SK-N-SH (cell line): ENCODE measurements at regions not wholly inside any gene's neighbourhood (a gene's known extent, or its start where the extent isn't known, plus 50 kb on each side); places are given as distances from the start of the nearest gene placed in this dataset.

Experiments
- CTCF ChIA-PET: fragments of 300-600, 350-600 bp; formaldehyde crosslinking; extraction: SDS; loops from one replicate; lab custom pipeline; 2021; lab: Yijun Ruan, JAX
- POLR2A ChIA-PET: fragments of 350-600 bp; sonication (Branson Sonifier 250); formaldehyde crosslinking; extraction: SDS; loops from one replicate; lab custom pipeline; 2020; ENCODE audit warnings: antibody characterized with exemption, inconsistent platforms; lab: Yijun Ruan, JAX
- DNase-seq: peaks from one replicate; pipeline ENCODE4 v3.0.0; 2012
- H2AFZ ChIP-seq: fragments of 200-600 bp; sonication (generic); 2 replicates; pipeline ENCODE4 v1.8.1; 2016; ENCODE audit warnings: antibody characterized with exemption, mild to moderate bottlenecking, low read depth
- H3F3A ChIP-seq: fragments of 200-600 bp; sonication (generic); replicated peaks from 2 replicates; pipeline ENCODE3; 2016; ENCODE audit warnings: antibody characterized with exemption, mild to moderate bottlenecking; ENCODE audit not compliant: insufficient read depth
- H3K27ac ChIP-seq, 2 experiments: fragments of 200-500 bp in 1 of 2; fragments of 200-600 bp in 1 of 2; sonication (Bioruptor generic) in 1 of 2; sonication (generic), shearing (Covaris generic) in 1 of 2; 2 replicates each; pipeline versions ENCODE4 v1.5.1 to v1.6.1; 2014 to 2016; ENCODE audit warnings: low read depth in 2 of 2, inconsistent platforms in 1 of 2, low read length in 1 of 2, mild to moderate bottlenecking in 1 of 2, mixed read lengths in 1 of 2
- H3K27me3 ChIP-seq: fragments of 200-600 bp; sonication (generic), shearing (Covaris generic); 2 replicates; pipeline ENCODE4 v1.6.1; 2016; ENCODE audit warnings: mixed run types; ENCODE audit not compliant: insufficient read depth
- H3K36me3 ChIP-seq, 2 experiments: fragments of 200-500 bp in 1 of 2; fragments of 200-600 bp in 1 of 2; sonication (Bioruptor generic) in 1 of 2; sonication (generic) in 1 of 2; replicated peaks in 1 of 2; 2 replicates each; pipeline versions ENCODE3 to v1.5.1; 2014 to 2016; ENCODE audit warnings: low read length in 1 of 2, mild to moderate bottlenecking in 1 of 2; ENCODE audit not compliant: insufficient read depth in 2 of 2, control insufficient read depth in 1 of 2
- H3K4me1 ChIP-seq, 2 experiments: fragments of 200-500 bp in 1 of 2; fragments of 200-600 bp in 1 of 2; sonication (Bioruptor generic) in 1 of 2; sonication (generic), shearing (Covaris generic) in 1 of 2; 2 replicates each; pipeline versions ENCODE4 v1.5.1 to v1.6.1; 2014 to 2016; ENCODE audit warnings: low read depth in 1 of 2, low read length in 1 of 2, mixed run types in 1 of 2; ENCODE audit not compliant: insufficient read depth in 2 of 2, control insufficient read depth in 1 of 2
- H3K4me2 ChIP-seq: fragments of 200-600 bp; sonication (generic), shearing (Covaris generic); 2 replicates; pipeline ENCODE4 v1.6.1; 2017; ENCODE audit warnings: mixed run types
- H3K4me3 ChIP-seq, 2 experiments: fragments of 200-500 bp in 1 of 2; fragments of 200-600 bp in 1 of 2; sonication (Bioruptor generic) in 1 of 2; sonication (generic), shearing (Covaris generic) in 1 of 2; 2 replicates each; pipeline versions ENCODE4 v1.5.1 to v1.8.1; 2014 to 2016; ENCODE audit warnings: low read depth in 2 of 2, inconsistent platforms in 1 of 2, low read length in 1 of 2, mild to moderate bottlenecking in 1 of 2, mixed read lengths in 1 of 2, moderate library complexity in 1 of 2
- H3K79me2 ChIP-seq: fragments of 200-600 bp; sonication (generic); 2 replicates; pipeline ENCODE4 v1.8.1; 2017; ENCODE audit warnings: mild to moderate bottlenecking; ENCODE audit not compliant: insufficient read depth
- H3K9ac ChIP-seq: fragments of 200-600 bp; sonication (generic); 2 replicates; pipeline ENCODE4 v1.6.1; 2017; ENCODE audit warnings: mixed run types
- H3K9me2 ChIP-seq: fragments of 200-600 bp; sonication (generic); 2 replicates; pipeline ENCODE4 v1.6.1; 2017; ENCODE audit warnings: mixed run types
- H3K9me3 ChIP-seq: fragments of 200-600 bp; sonication (generic); 2 replicates; pipeline ENCODE4 v1.6.1; 2017; ENCODE audit warnings: mixed run types, mild to moderate bottlenecking, moderate library complexity
- H4K20me1 ChIP-seq: fragments of 200-600 bp; sonication (generic); 2 replicates; pipeline ENCODE4 v1.6.1; 2017; ENCODE audit warnings: mild to moderate bottlenecking, mixed run types; ENCODE audit not compliant: insufficient read depth
- CTCF ChIP-seq: fragments of 200-600 bp; sonication (generic); IDR thresholded peaks from 2 replicates; pipeline ENCODE4 v1.6.1; 2017; ENCODE audit warnings: antibody characterized with exemption, mild to moderate bottlenecking, moderate library complexity
- EP300 ChIP-seq, 2 experiments: IDR thresholded peaks; 2 replicates each; pipeline versions ENCODE4 v1.4.0 to v1.6.1; 2012; ENCODE audit warnings: borderline replicate concordance in 1 of 2, low read depth in 1 of 2, low read length in 1 of 2
- FOSL2 ChIP-seq: IDR thresholded peaks from 2 replicates; pipeline ENCODE4 v1.4.0; 2012; ENCODE audit warnings: low read depth, mild to moderate bottlenecking, moderate library complexity, borderline replicate concordance
- FOXJ3 ChIP-seq: sonication (generic); formaldehyde crosslinking; IDR thresholded peaks from 2 replicates; pipeline ENCODE4 v1.5.1; 2020; ENCODE audit warnings: mild to moderate bottlenecking, missing genetic modification reagents
- NFIC ChIP-seq: IDR thresholded peaks from 2 replicates; pipeline ENCODE4 v1.4.0; 2012; ENCODE audit warnings: borderline replicate concordance
- POLR2AphosphoS5 ChIP-seq: IDR thresholded peaks from 2 replicates; pipeline ENCODE4 v1.6.1; 2012; ENCODE audit warnings: low read depth, low read length
- RAD21 ChIP-seq: IDR thresholded peaks from 2 replicates; pipeline ENCODE4 v1.6.1; 2012; ENCODE audit warnings: mild to moderate bottlenecking, low read length
- RFX5 ChIP-seq: IDR thresholded peaks from 2 replicates; pipeline ENCODE4 v1.6.1; 2012; ENCODE audit warnings: mild to moderate bottlenecking, improper control_type of control experiment, low read length
- SIN3A ChIP-seq: IDR thresholded peaks from 2 replicates; pipeline ENCODE4 v1.6.1; 2012; ENCODE audit warnings: low read depth, mild to moderate bottlenecking, low read length, moderate library complexity, borderline replicate concordance
- TAF1 ChIP-seq: IDR thresholded peaks from 2 replicates; pipeline ENCODE4 v1.6.1; 2012; ENCODE audit warnings: low read depth, mild to moderate bottlenecking, low read length, moderate library complexity, borderline replicate concordance
- WGBS: methylation state at CpG from one replicate; pipeline ENCODE4 v1.1.6; 2017; ENCODE audit warnings: low lambda C conversion rate; 5-methylcytosine and 5-hydroxymethylcytosine counted together
- TF ChIP-seq, protein P1 (sequence below): IDR thresholded peaks from 2 replicates; pipeline ENCODE4 v1.4.0; 2012; ENCODE audit warnings: low read depth
- TF ChIP-seq, protein P2 (sequence below): fragments of 150-350 bp; IDR thresholded peaks from 2 replicates; pipeline ENCODE4 v1.6.1; 2016; ENCODE audit warnings: mild to moderate bottlenecking, low read depth, low read length
- TF ChIP-seq, protein P3 (sequence below): IDR thresholded peaks from 2 replicates; pipeline ENCODE4 v1.6.1; 2012; ENCODE audit warnings: mild to moderate bottlenecking, low read depth, low read length, moderate library complexity

DNA sequence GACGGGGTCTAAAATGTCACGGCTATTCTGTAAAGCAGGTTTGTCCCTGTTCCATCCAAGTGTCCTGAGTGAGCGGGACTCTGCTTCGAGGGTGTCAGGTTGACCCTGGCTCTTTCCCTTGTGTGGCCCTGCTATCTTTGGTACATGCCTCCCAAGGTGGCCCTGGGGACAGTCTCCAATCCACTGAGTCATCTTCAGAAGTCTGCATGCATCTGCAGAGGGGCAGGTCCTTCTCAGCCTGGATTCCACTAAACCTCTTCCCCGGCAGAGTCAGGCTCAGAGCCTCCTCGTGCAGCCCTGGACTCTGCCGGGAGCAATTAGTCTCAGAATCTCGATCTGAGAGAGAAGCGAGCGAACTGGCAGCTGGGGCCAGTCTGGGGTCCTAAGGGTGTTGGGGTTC, 50.1 kb upstream of the KCNJ15 start:
- Histone ChIP-seq H4K20me1 (no peaks in the 10 kb centered on the region), H3K4me2 (no peak overlapping the region), H3K27me3 (no peaks in the 10 kb centered on the region; the same call in 1 of the 2 replicates), H3K4me3 (no peak overlapping the region), H3F3A (no peaks in the 10 kb centered on the region), H3K36me3 (no peaks in the 10 kb centered on the region), H3K9ac (no peak overlapping the region), H3K9me3 (no peaks in the 10 kb centered on the region), H3K9me2 (no peaks in the 10 kb centered on the region), H2AFZ (no peak overlapping the region), H3K4me1 (no peaks in the 10 kb centered on the region), H3K79me2 (no peaks in the 10 kb centered on the region), H3K27ac (no peak overlapping the region)
- TF ChIP-seq NFIC (no peak), FOSL2 (no peak), RAD21 (no peak), SIN3A (no peak), EP300 (IDR thresholded peaks at IDR 0.05; ENCODE audit: borderline replicate concordance in 1 of 2, low read depth in 1 of 2, low read length in 1 of 2) (no peak), FOXJ3 (CRISPR knock-in tag) (no peak), CTCF (no peak), POLR2AphosphoS5 (no peak), TAF1 (no peak), RFX5 (no peak)
- TF ChIP-seq, protein P1, sequence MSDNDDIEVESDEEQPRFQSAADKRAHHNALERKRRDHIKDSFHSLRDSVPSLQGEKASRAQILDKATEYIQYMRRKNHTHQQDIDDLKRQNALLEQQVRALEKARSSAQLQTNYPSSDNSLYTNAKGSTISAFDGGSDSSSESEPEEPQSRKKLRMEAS: no peak
- TF ChIP-seq, protein P2, sequence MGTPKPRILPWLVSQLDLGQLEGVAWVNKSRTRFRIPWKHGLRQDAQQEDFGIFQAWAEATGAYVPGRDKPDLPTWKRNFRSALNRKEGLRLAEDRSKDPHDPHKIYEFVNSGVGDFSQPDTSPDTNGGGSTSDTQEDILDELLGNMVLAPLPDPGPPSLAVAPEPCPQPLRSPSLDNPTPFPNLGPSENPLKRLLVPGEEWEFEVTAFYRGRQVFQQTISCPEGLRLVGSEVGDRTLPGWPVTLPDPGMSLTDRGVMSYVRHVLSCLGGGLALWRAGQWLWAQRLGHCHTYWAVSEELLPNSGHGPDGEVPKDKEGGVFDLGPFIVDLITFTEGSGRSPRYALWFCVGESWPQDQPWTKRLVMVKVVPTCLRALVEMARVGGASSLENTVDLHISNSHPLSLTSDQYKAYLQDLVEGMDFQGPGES: no peak
- TF ChIP-seq, protein P3, sequence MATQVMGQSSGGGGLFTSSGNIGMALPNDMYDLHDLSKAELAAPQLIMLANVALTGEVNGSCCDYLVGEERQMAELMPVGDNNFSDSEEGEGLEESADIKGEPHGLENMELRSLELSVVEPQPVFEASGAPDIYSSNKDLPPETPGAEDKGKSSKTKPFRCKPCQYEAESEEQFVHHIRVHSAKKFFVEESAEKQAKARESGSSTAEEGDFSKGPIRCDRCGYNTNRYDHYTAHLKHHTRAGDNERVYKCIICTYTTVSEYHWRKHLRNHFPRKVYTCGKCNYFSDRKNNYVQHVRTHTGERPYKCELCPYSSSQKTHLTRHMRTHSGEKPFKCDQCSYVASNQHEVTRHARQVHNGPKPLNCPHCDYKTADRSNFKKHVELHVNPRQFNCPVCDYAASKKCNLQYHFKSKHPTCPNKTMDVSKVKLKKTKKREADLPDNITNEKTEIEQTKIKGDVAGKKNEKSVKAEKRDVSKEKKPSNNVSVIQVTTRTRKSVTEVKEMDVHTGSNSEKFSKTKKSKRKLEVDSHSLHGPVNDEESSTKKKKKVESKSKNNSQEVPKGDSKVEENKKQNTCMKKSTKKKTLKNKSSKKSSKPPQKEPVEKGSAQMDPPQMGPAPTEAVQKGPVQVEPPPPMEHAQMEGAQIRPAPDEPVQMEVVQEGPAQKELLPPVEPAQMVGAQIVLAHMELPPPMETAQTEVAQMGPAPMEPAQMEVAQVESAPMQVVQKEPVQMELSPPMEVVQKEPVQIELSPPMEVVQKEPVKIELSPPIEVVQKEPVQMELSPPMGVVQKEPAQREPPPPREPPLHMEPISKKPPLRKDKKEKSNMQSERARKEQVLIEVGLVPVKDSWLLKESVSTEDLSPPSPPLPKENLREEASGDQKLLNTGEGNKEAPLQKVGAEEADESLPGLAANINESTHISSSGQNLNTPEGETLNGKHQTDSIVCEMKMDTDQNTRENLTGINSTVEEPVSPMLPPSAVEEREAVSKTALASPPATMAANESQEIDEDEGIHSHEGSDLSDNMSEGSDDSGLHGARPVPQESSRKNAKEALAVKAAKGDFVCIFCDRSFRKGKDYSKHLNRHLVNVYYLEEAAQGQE: no peak
- DNase-seq: no peak
- WGBS: 80% methylated on average over 8 of the region's 10 CpGs
- CTCF ChIA-PET: no interaction called here
- POLR2A ChIA-PET: no interaction called here
